ENCODE measurements at regions not wholly inside any gene's neighbourhood (a gene's known extent, or its start where the extent isn't known, plus 50 kb on each side); places are given as distances from the start of the nearest gene placed in this dataset.
A peak's percentile ranks its signal among the peaks of the same experiment; 100 is the strongest.

DNA sequence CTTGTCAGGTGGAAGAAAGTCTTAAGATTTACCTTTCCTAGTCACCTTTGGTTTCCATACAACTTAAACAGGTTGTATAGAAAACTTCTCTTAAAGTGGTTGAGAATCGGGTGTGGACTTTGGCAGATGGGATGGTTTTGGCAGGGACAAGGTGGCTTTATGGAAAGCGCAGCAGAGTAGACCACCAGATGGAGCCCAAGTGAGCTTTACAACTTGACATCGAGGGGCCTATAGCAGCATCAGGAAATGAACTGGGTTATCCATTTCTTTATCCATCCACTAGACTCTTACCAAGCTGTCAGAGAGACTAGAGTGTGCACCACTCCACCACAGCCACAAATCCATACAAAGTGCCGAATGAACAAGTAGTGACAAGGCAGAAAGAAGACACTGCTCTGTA is 85.3 kb upstream of the MBNL1 start:
- TF ChIP-seq, protein P1, sequence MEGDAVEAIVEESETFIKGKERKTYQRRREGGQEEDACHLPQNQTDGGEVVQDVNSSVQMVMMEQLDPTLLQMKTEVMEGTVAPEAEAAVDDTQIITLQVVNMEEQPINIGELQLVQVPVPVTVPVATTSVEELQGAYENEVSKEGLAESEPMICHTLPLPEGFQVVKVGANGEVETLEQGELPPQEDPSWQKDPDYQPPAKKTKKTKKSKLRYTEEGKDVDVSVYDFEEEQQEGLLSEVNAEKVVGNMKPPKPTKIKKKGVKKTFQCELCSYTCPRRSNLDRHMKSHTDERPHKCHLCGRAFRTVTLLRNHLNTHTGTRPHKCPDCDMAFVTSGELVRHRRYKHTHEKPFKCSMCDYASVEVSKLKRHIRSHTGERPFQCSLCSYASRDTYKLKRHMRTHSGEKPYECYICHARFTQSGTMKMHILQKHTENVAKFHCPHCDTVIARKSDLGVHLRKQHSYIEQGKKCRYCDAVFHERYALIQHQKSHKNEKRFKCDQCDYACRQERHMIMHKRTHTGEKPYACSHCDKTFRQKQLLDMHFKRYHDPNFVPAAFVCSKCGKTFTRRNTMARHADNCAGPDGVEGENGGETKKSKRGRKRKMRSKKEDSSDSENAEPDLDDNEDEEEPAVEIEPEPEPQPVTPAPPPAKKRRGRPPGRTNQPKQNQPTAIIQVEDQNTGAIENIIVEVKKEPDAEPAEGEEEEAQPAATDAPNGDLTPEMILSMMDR (IDR thresholded peaks at IDR 0.05), result peak; percentile 71
- TF ChIP-seq, protein P2, sequence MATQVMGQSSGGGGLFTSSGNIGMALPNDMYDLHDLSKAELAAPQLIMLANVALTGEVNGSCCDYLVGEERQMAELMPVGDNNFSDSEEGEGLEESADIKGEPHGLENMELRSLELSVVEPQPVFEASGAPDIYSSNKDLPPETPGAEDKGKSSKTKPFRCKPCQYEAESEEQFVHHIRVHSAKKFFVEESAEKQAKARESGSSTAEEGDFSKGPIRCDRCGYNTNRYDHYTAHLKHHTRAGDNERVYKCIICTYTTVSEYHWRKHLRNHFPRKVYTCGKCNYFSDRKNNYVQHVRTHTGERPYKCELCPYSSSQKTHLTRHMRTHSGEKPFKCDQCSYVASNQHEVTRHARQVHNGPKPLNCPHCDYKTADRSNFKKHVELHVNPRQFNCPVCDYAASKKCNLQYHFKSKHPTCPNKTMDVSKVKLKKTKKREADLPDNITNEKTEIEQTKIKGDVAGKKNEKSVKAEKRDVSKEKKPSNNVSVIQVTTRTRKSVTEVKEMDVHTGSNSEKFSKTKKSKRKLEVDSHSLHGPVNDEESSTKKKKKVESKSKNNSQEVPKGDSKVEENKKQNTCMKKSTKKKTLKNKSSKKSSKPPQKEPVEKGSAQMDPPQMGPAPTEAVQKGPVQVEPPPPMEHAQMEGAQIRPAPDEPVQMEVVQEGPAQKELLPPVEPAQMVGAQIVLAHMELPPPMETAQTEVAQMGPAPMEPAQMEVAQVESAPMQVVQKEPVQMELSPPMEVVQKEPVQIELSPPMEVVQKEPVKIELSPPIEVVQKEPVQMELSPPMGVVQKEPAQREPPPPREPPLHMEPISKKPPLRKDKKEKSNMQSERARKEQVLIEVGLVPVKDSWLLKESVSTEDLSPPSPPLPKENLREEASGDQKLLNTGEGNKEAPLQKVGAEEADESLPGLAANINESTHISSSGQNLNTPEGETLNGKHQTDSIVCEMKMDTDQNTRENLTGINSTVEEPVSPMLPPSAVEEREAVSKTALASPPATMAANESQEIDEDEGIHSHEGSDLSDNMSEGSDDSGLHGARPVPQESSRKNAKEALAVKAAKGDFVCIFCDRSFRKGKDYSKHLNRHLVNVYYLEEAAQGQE (IDR thresholded peaks at IDR 0.05; ENCODE audit: insufficient read depth in 1 of 2, low read depth in 2 of 2, low read length in 1 of 2), result no peak
- in situ Hi-C loops (cut with HindIII; ENCODE audit: low pct_unique_long_range_greater_than_20kb, low sequenced_read_pairs) (no loop called here), intact Hi-C loops (cut with micrococcal nuclease; ENCODE audit: unreplicated experiment) (loop anchor here (5.0 kb wide), 1 partner anchor 259 kb away; no protein-coding TSS in a partner anchor)
- ChIA-PET CTCF (interaction anchor here (0.6 to 1.3 kb wide), 4 partner anchors 11 to 261 kb away, joined by 3 to 5 read pairs (median 4); no protein-coding TSS in a partner anchor), POLR2A (no interaction called here)
- no peaks in the 10 kb centered on the region for H3K36me3 ChIP-seq (ENCODE audit: control insufficient read depth, insufficient read depth, low read length)
- no peak overlapping the region for H3K4me3 ChIP-seq (ENCODE audit: low read depth in 2 of 2, low read length in 2 of 2)
- no peak overlapping the region for H3K27ac ChIP-seq (ENCODE audit: low read length)
- no peaks in the 10 kb centered on the region for H3K27me3 ChIP-seq (ENCODE audit: control insufficient read depth, insufficient read depth, low read length)
- ATAC-seq (peak; percentile 58; the same call in 1 of the 2 replicates), DNase-seq (ENCODE audit: low read depth, low spot score) (no peak)
- H3K4me1 ChIP-seq (ENCODE audit: control insufficient read depth, insufficient read depth, low read length), result no peaks in the 10 kb centered on the region
- no peaks in the 10 kb centered on the region for H3K9me3 ChIP-seq (ENCODE audit: control insufficient read depth, insufficient read depth, low read depth, low read length)
- BruUV-seq (replicated peaks), result no TSS peak

DNA sequence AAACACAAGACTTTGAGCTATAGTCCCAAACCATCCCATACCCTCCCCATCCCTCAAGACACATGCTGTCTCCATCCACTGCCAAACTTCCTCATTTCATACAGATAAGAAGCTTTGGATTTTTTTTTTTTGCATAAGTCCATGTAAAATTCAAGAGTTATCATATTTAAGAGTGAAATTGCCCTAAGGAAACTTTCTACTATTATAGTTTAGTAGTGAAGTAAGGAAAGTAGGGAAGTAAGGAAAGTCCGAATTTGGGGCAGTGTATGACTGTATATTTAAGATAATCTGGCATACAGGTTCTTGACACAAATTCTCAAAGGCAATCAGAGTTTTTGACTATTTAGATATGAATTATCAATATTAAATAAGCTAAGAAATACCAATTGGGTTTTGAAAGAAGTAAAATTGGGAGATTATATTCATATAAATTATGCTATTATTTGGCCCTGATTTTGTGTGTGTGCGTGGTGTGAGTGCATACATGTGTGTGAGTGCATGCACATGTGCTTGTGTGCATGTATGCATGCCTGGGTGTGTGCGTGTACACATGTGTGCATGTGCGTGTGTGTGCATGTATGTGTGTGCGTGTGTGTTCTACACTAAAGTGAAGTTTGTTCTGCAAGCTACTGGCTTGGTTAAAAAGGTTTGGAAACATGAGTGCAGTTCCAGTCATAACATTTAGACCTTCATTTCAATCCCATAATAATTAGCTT is 83.6 kb upstream of the MBNL1 start:
- no peaks in the 10 kb centered on the region for H3K27me3 ChIP-seq (ENCODE audit: control insufficient read depth, insufficient read depth, low read length)
- DNase-seq (ENCODE audit: low read depth, low spot score) (no peak), ATAC-seq (no peak)
- H3K36me3 ChIP-seq (ENCODE audit: control insufficient read depth, insufficient read depth, low read length), result no peaks in the 10 kb centered on the region
- CTCF ChIA-PET, result no interaction called here
- intact Hi-C loops (cut with micrococcal nuclease; ENCODE audit: unreplicated experiment) (loop anchor here (5.0 kb wide), 1 partner anchor 257 kb away; no protein-coding TSS in a partner anchor), in situ Hi-C loops (cut with HindIII; ENCODE audit: low pct_unique_long_range_greater_than_20kb, low sequenced_read_pairs) (no loop called here)
- no peak overlapping the region for H3K4me3 ChIP-seq (ENCODE audit: low read depth in 2 of 2, low read length in 2 of 2)
- no peak overlapping the region for H3K27ac ChIP-seq (ENCODE audit: low read length)
- H3K4me1 ChIP-seq (ENCODE audit: control insufficient read depth, insufficient read depth, low read length), result no peaks in the 10 kb centered on the region
- no TSS peak for BruUV-seq (replicated peaks)
- POLR2A ChIA-PET, result no interaction called here
- H3K9me3 ChIP-seq (ENCODE audit: control insufficient read depth, insufficient read depth, low read depth, low read length), result no peaks in the 10 kb centered on the region
- TF ChIP-seq, protein P2 (IDR thresholded peaks at IDR 0.05; ENCODE audit: insufficient read depth in 1 of 2, low read depth in 2 of 2, low read length in 1 of 2), result no peak
- no peak for TF ChIP-seq TCF7L2 (IDR thresholded peaks at IDR 0.05; ENCODE audit: low read depth, low read length)
- TF ChIP-seq, protein P1 (IDR thresholded peaks at IDR 0.05), result no peak
- no peak for TF ChIP-seq POLR2AphosphoS5 (IDR thresholded peaks at IDR 0.05; ENCODE audit: low read depth, low read length)
- no peak for TF ChIP-seq SIN3A (IDR thresholded peaks at IDR 0.05; ENCODE audit: borderline replicate concordance, insufficient read depth, low read depth, low read length)
